Neuronal stem cell (in vitro differentiated cells): ENCODE measurements at regions not wholly inside any gene's neighbourhood (a gene's known extent, or its start where the extent isn't known, plus 50 kb on each side); places are given as distances from the start of the nearest gene placed in this dataset.
"Not testable (repeated sequence)": the region's sequence is repeated elsewhere in the genome, so short reads cannot be mapped to it uniquely, and the experiment has no call there.

Experiments used
- DNase-seq: peaks from one replicate; pipeline ENCODE4 v3.0.0-alpha.2; 2013; ENCODE audit warnings: low spot score
- H2AFZ ChIP-seq: one replicate; pipeline ENCODE4 v1.6.1; 2013; ENCODE audit warnings: mild to moderate bottlenecking, low read length, inconsistent platforms
- H2AK5ac ChIP-seq: 2 replicates; pipeline ENCODE4 v1.6.1; 2013; ENCODE audit warnings: low read depth, mild to moderate bottlenecking, inconsistent platforms, low read length, moderate library complexity, mixed read lengths
- H2BK120ac ChIP-seq: 2 replicates; pipeline ENCODE4 v1.6.1; 2013; ENCODE audit warnings: low read depth, mild to moderate bottlenecking, inconsistent platforms, low read length, moderate library complexity, mixed read lengths
- H2BK12ac ChIP-seq: one replicate; pipeline ENCODE4 v1.6.1; 2013; ENCODE audit warnings: low read length, inconsistent platforms
- H2BK15ac ChIP-seq: 2 replicates; pipeline ENCODE4 v1.6.1; 2013; ENCODE audit warnings: mild to moderate bottlenecking, low read length, inconsistent platforms, mixed read lengths
- H2BK5ac ChIP-seq: one replicate; pipeline ENCODE4 v1.6.1; 2013; ENCODE audit warnings: inconsistent platforms, mild to moderate bottlenecking, low read length, moderate library complexity
- H3K14ac ChIP-seq: one replicate; pipeline ENCODE4 v1.6.1; 2013; ENCODE audit warnings: low read length, inconsistent platforms
- H3K18ac ChIP-seq: 2 replicates; pipeline ENCODE4 v1.6.1; 2013; ENCODE audit warnings: low read length, inconsistent platforms
- H3K23ac ChIP-seq: 2 replicates; pipeline ENCODE4 v1.6.1; 2013; ENCODE audit warnings: low read depth, mild to moderate bottlenecking, mixed read lengths, low read length, inconsistent platforms; ENCODE audit not compliant: poor library complexity
- H3K27ac ChIP-seq: replicated peaks from 3 replicates; pipeline ENCODE4 v1.5.1; 2013; ENCODE audit warnings: low read length, inconsistent platforms
- H3K27me3 ChIP-seq, 3 experiments: 2 replicates each; pipeline ENCODE4 v1.6.1; 2013; ENCODE audit warnings: low read length in 3 of 3, mild to moderate bottlenecking in 2 of 3, inconsistent platforms in 1 of 3, low read depth in 1 of 3, mixed read lengths in 1 of 3, moderate library complexity in 1 of 3; ENCODE audit not compliant: control insufficient read depth in 3 of 3, insufficient read depth in 3 of 3
- H3K36me3 ChIP-seq, 2 donors: replicated peaks in 1 of 2; 2 replicates each; pipeline ENCODE4 v1.6.1; 2013; ENCODE audit warnings: low read length in 2 of 2; ENCODE audit not compliant: control insufficient read depth in 2 of 2, insufficient read depth in 2 of 2
- H3K4ac ChIP-seq: 2 replicates; pipeline ENCODE4 v1.6.1; 2013; ENCODE audit warnings: inconsistent platforms, mild to moderate bottlenecking, low read length, moderate library complexity
- H3K4me1 ChIP-seq, 2 donors: 1 replicate in 1 of 2; 2 replicates in 1 of 2; pipeline ENCODE4 v1.6.1; 2013; ENCODE audit warnings: low read length in 2 of 2, low read depth in 1 of 2; ENCODE audit not compliant: control insufficient read depth in 2 of 2, insufficient read depth in 1 of 2
- H3K4me2 ChIP-seq: one replicate; pipeline ENCODE4 v1.6.1; 2013; ENCODE audit warnings: mild to moderate bottlenecking, low read length, inconsistent platforms; ENCODE audit not compliant: insufficient read depth, poor library complexity, severe bottlenecking
- H3K4me3 ChIP-seq, 2 donors: 2 replicates each; pipeline ENCODE4 v1.5.1; 2013; ENCODE audit warnings: low read length in 2 of 2, mild to moderate bottlenecking in 2 of 2, inconsistent platforms in 1 of 2, moderate library complexity in 1 of 2
- H3K79me1 ChIP-seq: one replicate; pipeline ENCODE4 v1.6.1; 2013; ENCODE audit warnings: low read depth, mild to moderate bottlenecking, inconsistent platforms, low read length, moderate library complexity
- H3K9ac ChIP-seq: one replicate; pipeline ENCODE4 v1.6.1; 2013; ENCODE audit warnings: mild to moderate bottlenecking, low read depth, low read length, inconsistent platforms; ENCODE audit not compliant: poor library complexity
- H3K9me3 ChIP-seq, 2 donors: replicated peaks in 1 of 2; 2 replicates each; pipeline versions ENCODE3 to v1.6.1; 2013; ENCODE audit warnings: low read length in 2 of 2, mild to moderate bottlenecking in 2 of 2, inconsistent platforms in 1 of 2, low read depth in 1 of 2, mixed read lengths in 1 of 2, moderate library complexity in 1 of 2; ENCODE audit not compliant: control insufficient read depth in 2 of 2, insufficient read depth in 1 of 2
- H4K8ac ChIP-seq: one replicate; pipeline ENCODE4 v1.6.1; 2013; ENCODE audit warnings: low read depth, mild to moderate bottlenecking, inconsistent platforms, low read length, moderate library complexity
- H4K91ac ChIP-seq: one replicate; pipeline ENCODE4 v1.6.1; 2013; ENCODE audit warnings: low read length, low read depth, mild to moderate bottlenecking, inconsistent platforms; ENCODE audit not compliant: poor library complexity
- WGBS, 2 donors: extraction: QIAGEN DNeasy Blood & Tissue Kit; methylation state at CpG; one replicate each; pipeline ENCODE4 v1.1.7; 2013; ENCODE audit warnings: missing lambda C conversion rate in 2 of 2, mixed read lengths in 1 of 2; ENCODE audit not compliant: insufficient read length in 2 of 2, insufficient replicate concordance in 1 of 2; ENCODE audit errors: extremely low coverage in 2 of 2; 5-methylcytosine and 5-hydroxymethylcytosine counted together

- not testable (repeated sequence) for H4K91ac ChIP-seq, H2BK5ac ChIP-seq, H2BK15ac ChIP-seq, H3K18ac ChIP-seq, H3K27ac ChIP-seq, H4K8ac ChIP-seq, H3K79me1 ChIP-seq, DNase-seq, H3K4ac ChIP-seq, H2BK12ac ChIP-seq, H3K14ac ChIP-seq, H3K9ac ChIP-seq, H3K23ac ChIP-seq, H2AK5ac ChIP-seq, H3K4me3 ChIP-seq, H2AFZ ChIP-seq, H3K9me3 ChIP-seq, H3K4me2 ChIP-seq, H3K27me3 ChIP-seq, H3K36me3 ChIP-seq, H3K4me1 ChIP-seq, H2BK120ac ChIP-seq
These were observed 149.4 kb downstream of the SYT15 start for GRCh38 chr10:46728359-46728758.

- H4K8ac ChIP-seq, H3K23ac ChIP-seq, H3K4ac ChIP-seq, H3K27ac ChIP-seq, H3K14ac ChIP-seq, H2BK15ac ChIP-seq, H2AK5ac ChIP-seq, H3K27me3 ChIP-seq, H2AFZ ChIP-seq, H3K4me2 ChIP-seq, H3K9me3 ChIP-seq, H3K4me1 ChIP-seq, H4K91ac ChIP-seq, H3K4me3 ChIP-seq, H2BK5ac ChIP-seq, H3K79me1 ChIP-seq, H3K18ac ChIP-seq, DNase-seq, H2BK120ac ChIP-seq, H3K36me3 ChIP-seq, H3K9ac ChIP-seq, H2BK12ac ChIP-seq: not testable (repeated sequence)
- no CpG with 5 or more reads among the region's 3 CpGs for WGBS, 2 donors
These were observed 151.8 kb downstream of the SYT15 start for GRCh38 chr10:46730729-46731128.

- not testable (repeated sequence) for H3K14ac ChIP-seq, DNase-seq
These were observed 154.8 kb downstream of the SYT15 start for GRCh38 chr10:46733635-46734261.

GRCh38 chr10:46734262-46734642, 155.3 kb downstream of the SYT15 start:
- H3K36me3 ChIP-seq, H3K4me1 ChIP-seq, H3K23ac ChIP-seq, H3K4ac ChIP-seq, H3K18ac ChIP-seq, H2AFZ ChIP-seq, H3K4me3 ChIP-seq, H2AK5ac ChIP-seq, H3K79me1 ChIP-seq, H3K9ac ChIP-seq, H3K27me3 ChIP-seq, DNase-seq, H3K9me3 ChIP-seq, H3K14ac ChIP-seq, H3K4me2 ChIP-seq, H3K27ac ChIP-seq, H4K91ac ChIP-seq, H2BK120ac ChIP-seq, H2BK15ac ChIP-seq, H4K8ac ChIP-seq, H2BK12ac ChIP-seq, H2BK5ac ChIP-seq: not testable (repeated sequence)

More at GRCh38 chr10:46733635-46734261, 154.8 kb downstream of the SYT15 start:
- not testable (repeated sequence) for H3K36me3 ChIP-seq, H2BK120ac ChIP-seq, H3K18ac ChIP-seq, H2AFZ ChIP-seq, H4K8ac ChIP-seq, H3K9ac ChIP-seq, H3K79me1 ChIP-seq, H2BK15ac ChIP-seq, H3K9me3 ChIP-seq, H2AK5ac ChIP-seq, H2BK5ac ChIP-seq, H4K91ac ChIP-seq, H3K27me3 ChIP-seq, H3K4ac ChIP-seq, H3K4me1 ChIP-seq, H3K4me2 ChIP-seq, H3K23ac ChIP-seq, H2BK12ac ChIP-seq, H3K27ac ChIP-seq, H3K4me3 ChIP-seq
- no CpG with 5 or more reads among the region's 1 CpG for WGBS, 2 donors
